ENCODE measurements at regions not wholly inside any gene's neighbourhood (a gene's known extent, or its start where the extent isn't known, plus 50 kb on each side); places are given as distances from the start of the nearest gene placed in this dataset.

- ATAC-seq (no peak), DNase-seq (ENCODE audit: low read depth, low spot score) (no peak)
- no peak overlapping the region for H3K4me3 ChIP-seq (replicated peaks in 1 of 2; ENCODE audit: low read depth in 1 of 2, low read length in 2 of 2)
- H2AFZ ChIP-seq (ENCODE audit: low read depth, low read length, poor library complexity, severe bottlenecking): no peak overlapping the region
- 0 out of 2 replicates have a peak, but pooled peaks cover 5% of the 10 kb centered on the region for H3K27me3 ChIP-seq (ENCODE audit: insufficient read depth, low read length)
- H3K9ac ChIP-seq (ENCODE audit: low read length): no peak overlapping the region
- no peak overlapping the region for H3K4me2 ChIP-seq (ENCODE audit: low read length)
- TF ChIP-seq FOSL1 (IDR thresholded peaks at IDR 0.05; ENCODE audit: low read depth) (no peak), EZH2 (IDR thresholded peaks at IDR 0.05) (no peak), SRF (IDR thresholded peaks at IDR 0.05; ENCODE audit: low read depth) (no peak), SIN3A (IDR thresholded peaks at IDR 0.05; ENCODE audit: low read depth) (no peak), JUND (IDR thresholded peaks at IDR 0.05) (no peak), ZNF274 (IDR thresholded peaks at IDR 0.05; ENCODE audit: low read depth, low read length) (no peak), CEBPB (IDR thresholded peaks at IDR 0.05; ENCODE audit: low read depth) (no peak), ELF1 (IDR thresholded peaks at IDR 0.05; ENCODE audit: borderline replicate concordance, low read depth) (no peak)
- TF ChIP-seq, protein P1, sequence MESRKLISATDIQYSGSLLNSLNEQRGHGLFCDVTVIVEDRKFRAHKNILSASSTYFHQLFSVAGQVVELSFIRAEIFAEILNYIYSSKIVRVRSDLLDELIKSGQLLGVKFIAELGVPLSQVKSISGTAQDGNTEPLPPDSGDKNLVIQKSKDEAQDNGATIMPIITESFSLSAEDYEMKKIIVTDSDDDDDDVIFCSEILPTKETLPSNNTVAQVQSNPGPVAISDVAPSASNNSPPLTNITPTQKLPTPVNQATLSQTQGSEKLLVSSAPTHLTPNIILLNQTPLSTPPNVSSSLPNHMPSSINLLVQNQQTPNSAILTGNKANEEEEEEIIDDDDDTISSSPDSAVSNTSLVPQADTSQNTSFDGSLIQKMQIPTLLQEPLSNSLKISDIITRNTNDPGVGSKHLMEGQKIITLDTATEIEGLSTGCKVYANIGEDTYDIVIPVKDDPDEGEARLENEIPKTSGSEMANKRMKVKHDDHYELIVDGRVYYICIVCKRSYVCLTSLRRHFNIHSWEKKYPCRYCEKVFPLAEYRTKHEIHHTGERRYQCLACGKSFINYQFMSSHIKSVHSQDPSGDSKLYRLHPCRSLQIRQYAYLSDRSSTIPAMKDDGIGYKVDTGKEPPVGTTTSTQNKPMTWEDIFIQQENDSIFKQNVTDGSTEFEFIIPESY (IDR thresholded peaks at IDR 0.05; ENCODE audit: extremely low read depth, insufficient replicate concordance, low read length): no peak
- TF ChIP-seq, protein P2, sequence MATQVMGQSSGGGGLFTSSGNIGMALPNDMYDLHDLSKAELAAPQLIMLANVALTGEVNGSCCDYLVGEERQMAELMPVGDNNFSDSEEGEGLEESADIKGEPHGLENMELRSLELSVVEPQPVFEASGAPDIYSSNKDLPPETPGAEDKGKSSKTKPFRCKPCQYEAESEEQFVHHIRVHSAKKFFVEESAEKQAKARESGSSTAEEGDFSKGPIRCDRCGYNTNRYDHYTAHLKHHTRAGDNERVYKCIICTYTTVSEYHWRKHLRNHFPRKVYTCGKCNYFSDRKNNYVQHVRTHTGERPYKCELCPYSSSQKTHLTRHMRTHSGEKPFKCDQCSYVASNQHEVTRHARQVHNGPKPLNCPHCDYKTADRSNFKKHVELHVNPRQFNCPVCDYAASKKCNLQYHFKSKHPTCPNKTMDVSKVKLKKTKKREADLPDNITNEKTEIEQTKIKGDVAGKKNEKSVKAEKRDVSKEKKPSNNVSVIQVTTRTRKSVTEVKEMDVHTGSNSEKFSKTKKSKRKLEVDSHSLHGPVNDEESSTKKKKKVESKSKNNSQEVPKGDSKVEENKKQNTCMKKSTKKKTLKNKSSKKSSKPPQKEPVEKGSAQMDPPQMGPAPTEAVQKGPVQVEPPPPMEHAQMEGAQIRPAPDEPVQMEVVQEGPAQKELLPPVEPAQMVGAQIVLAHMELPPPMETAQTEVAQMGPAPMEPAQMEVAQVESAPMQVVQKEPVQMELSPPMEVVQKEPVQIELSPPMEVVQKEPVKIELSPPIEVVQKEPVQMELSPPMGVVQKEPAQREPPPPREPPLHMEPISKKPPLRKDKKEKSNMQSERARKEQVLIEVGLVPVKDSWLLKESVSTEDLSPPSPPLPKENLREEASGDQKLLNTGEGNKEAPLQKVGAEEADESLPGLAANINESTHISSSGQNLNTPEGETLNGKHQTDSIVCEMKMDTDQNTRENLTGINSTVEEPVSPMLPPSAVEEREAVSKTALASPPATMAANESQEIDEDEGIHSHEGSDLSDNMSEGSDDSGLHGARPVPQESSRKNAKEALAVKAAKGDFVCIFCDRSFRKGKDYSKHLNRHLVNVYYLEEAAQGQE (IDR thresholded peaks at IDR 0.05; ENCODE audit: low read depth): no peak
- H3K4me1 ChIP-seq (ENCODE audit: control insufficient read depth in 1 of 2, insufficient read depth in 2 of 2, low read length in 2 of 2): no peaks in the 10 kb centered on the region
- no peaks in the 10 kb centered on the region for H3K36me3 ChIP-seq (ENCODE audit: control insufficient read depth in 1 of 2, insufficient read depth in 2 of 2, low read length in 2 of 2)
- ChIA-PET POLR2A (no interaction called here), RAD21 (ENCODE audit: low non-redundant PET in 1 of 2, low total read pairs in 2 of 2, uncharacterized antibody in 2 of 2, unreplicated experiment in 2 of 2) (no interaction called here), CTCF (no interaction called here)
- no peaks in the 10 kb centered on the region for H3K9me3 ChIP-seq (ENCODE audit: control insufficient read depth in 1 of 2, insufficient read depth in 1 of 2, low read depth in 1 of 2, low read length in 2 of 2)
- no TSS peak for BruUV-seq (replicated peaks)
- no peaks in the 10 kb centered on the region for H3K79me2 ChIP-seq (ENCODE audit: insufficient read depth, low read length)
- intact Hi-C loops (cut with micrococcal nuclease): no loop called here
- no peaks in the 10 kb centered on the region for H4K20me1 ChIP-seq (ENCODE audit: insufficient read depth)
- no peaks in the 10 kb centered on the region for H3K9me2 ChIP-seq (ENCODE audit: insufficient read depth)
- no peak overlapping the region for H3K27ac ChIP-seq (ENCODE audit: low read depth, low read length)
These were observed 258.0 kb upstream of the SP4 start for GRCh38 chr7:21169667-21170580.

Measured in HCT116 (cell line).